Hindlimb muscle (tissue), 1 donor: ENCODE measurements at regions not wholly inside any gene's neighbourhood (a gene's known extent, or its start where the extent isn't known, plus 50 kb on each side); places are given as distances from the start of the nearest gene placed in this dataset.

Experiments used
- DNase-seq: peaks from one replicate; pipeline ENCODE4 v3.0.0-alpha.2; 2013

GRCh38 chr11:128069665-128070064 is 517.7 kb downstream of the ETS1 start:
- DNase-seq, result no peak

- DNase-seq, result no peak
Measured at GRCh38 chr11:128067780-128068179, 519.6 kb downstream of the ETS1 start.

GRCh38 chr11:128066399-128066798 is 521.0 kb downstream of the ETS1 start:
- DNase-seq, result no peak

- DNase-seq, result no peak
Measured at GRCh38 chr11:128061281-128061871, 526.0 kb downstream of the ETS1 start.

DNA sequence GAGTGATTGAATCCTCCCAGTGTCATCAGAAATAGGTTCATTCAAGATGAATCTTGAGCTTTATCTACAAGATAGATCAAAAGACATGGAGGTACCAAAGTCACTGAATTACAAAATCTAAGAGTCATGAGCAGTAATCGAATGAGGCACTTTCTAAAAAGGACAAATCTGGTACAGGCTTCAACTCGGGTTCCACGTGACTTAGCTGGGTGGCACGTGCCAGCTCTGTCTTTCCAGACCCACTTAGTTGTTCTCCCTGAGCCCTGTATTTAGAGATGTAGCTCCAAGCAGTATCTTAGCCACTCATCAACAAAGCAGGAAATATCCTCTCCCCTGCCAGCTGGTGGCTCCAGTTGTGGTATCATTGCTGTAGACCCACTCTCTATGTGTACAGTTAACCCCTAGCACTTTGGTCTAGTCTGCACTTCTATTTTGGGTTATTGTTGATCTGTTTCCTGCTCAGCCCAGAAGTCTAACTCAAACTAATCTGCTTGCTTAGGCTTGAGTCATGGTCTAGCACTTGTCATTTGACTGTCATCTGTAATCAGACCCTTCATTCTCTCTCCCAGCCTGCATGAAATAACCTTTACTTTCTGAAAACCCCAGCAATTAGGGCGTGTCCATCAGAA is 528.7 kb downstream of the ETS1 start:
- no peak for DNase-seq

GRCh38 chr11:128057786-128058395 is 529.5 kb downstream of the ETS1 start:
- DNase-seq, result no peak

DNA sequence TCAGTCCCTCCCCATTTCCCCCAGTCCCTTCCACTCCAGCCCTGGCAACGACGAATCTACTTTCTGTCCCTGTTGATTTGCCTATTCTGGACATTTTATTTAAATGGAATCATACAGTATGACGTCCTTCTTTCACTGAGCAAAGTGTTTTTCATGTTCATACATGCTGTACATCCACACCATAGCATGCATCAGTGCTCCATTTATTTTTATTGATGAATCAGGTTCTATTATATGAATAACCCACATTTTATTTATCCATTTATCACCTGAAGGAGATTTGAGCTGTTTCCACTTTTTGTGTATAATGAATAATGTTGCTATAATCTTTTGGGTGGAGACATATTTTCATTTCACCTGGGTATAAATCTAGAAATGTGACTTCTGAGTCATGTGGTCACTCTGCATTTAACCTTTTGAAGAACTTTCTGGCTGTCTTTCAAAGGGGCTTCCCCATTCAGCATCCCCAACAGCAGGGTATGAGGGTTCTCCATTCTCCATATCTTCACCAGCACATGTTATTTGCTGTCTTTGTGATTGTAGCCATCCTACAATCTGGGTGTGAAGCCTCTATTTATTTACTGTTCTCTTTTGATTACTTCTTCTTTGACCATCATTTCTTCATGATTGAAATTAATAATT is 531.7 kb downstream of the ETS1 start:
- DNase-seq, result no peak

DNA sequence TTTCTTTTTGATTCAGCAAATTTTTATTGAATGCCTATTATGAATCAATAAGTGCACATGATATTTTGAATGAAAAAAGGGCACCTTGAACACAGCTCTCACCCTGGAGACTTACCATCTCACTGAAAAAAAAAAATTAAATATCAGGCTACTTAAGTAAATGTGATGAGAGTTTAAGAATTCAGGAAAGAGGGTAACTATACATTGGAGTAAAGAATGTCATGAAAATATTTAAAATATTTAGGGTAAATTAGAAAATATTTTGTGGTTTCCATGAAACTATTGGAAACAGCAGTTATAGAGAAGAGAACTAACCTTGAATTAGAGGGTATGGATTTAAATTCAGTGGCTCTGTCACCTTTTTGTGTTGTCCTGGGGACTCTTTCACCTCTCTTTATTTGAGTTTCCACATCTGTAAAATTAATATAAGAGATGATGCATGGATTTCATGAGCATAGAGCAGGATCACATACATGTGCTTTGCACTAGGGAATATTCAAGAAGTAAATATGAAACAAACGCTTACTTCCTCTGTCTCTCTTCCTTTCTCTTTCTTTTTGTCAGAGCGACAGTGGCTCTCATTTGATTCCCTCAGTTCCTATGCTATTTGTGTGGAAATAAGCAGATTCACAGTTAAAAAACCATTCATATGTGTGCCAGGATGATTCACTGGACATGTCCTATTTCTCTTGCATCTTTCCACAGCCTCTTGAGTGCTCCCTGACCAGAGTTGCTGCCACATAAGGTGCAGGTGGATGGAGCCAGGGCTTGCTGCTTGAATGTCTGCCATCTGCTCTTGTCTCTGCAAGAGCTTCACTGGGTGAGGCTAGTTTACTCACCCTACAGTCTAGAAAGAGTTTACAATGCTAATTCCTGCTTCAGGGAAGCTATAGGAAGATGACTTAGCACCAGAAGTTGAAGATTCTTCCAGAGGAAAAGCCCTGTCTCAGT is 533.1 kb downstream of the ETS1 start:
- DNase-seq, result no peak

DNA sequence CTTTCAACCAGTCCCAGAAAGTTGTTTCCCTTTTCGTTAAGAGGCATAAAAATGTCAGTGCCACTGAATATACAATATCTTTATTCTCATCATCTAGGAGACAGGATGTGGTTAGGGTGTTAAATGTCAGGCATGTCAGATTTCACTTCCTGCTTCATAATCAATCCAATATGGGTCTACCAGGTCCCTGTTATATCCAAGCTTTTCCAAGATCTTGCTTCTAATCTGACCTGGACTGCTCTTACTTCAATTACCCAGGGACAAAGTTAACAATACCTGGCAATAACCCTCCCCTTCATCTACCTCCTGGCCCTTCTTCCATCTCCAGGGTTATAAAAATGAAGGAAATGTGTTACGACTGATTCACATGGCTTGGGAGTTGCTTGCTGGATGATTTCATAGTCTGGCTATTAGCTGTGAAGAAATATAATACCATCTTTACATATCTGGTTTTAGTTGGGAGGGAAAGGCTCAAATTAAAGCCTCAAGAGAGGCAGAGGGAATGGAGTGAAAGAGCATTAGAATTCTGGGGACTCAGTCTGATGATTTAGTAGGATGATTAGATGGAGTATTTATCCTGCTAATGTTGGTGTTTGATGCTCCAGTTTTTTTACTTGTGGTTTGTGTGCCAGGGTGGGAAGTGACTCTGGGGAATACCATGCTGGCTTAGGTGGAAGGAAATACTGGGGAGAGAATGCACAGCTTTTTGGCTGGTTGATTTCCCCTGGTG is 534.3 kb downstream of the ETS1 start:
- DNase-seq, result no peak

DNA sequence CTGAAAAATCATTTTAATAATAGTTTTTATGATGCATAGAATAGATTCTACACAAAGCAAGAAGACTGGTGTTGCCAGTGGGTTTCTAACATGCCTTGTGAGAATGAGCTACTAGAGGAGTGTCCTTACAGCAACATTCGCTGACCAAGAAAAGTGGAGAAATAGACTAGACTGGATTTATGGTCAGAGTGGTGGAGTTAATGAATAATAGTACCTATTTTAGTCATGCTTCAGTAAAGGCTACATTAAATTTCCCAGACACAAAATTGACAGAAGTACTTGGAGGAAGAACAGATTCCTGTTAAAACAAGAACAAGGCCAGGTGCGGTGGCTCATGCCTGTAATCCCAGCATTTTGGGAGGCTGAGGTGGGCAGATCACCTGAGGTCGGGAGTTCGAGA is 539.2 kb downstream of the ETS1 start:
- DNase-seq, result no peak

GRCh38 chr11:128047026-128047425 is 540.3 kb downstream of the ETS1 start:
- DNase-seq, result no peak

DNA sequence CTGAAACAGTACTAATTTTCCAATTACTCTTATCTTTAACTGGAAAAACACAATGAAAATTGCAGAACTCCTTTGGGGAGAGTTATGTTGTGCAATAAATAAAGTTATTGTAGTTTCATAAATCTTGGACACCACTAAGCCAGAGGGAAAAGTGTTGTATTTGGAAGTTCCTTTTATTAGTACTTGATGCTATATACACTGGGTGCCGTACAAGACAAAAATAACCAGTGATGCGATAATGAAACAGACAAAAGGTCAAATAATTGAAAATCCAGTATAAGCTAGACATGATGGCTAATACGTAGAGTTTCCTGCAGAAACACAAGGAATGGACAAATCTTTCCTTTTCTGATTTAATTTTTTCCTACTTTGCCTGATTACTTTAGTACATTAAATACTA is 541.1 kb downstream of the ETS1 start:
- DNase-seq, result no peak

- DNase-seq, result no peak
Measured at GRCh38 chr11:128045094-128045725, 542.1 kb downstream of the ETS1 start.

DNA sequence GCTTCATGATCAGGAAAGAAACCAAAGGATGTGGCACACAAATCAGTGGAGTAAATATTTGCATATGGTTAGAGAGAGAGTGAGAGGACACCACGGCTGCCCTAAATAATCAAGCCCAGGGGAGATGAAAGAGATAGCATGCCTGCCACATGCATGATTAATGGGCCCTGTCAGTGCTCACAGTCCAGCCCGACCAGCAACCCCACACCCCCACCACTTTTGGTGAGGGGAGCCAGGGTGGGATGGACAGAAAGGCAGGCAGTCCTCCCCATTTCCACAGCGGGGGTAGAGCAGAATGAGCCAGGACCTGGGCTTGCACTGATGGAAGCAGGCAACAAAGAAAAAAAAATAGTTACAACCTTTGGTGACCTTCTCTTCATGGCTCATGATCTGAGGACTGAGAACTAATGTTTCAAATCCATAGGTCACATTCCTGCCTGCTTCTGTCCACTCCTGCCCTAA is 545.0 kb downstream of the ETS1 start:
- no peak for DNase-seq

GRCh38 chr11:128040603-128041002 is 546.8 kb downstream of the ETS1 start:
- DNase-seq, result no peak

GRCh38 chr11:128039140-128040021 is 548.0 kb downstream of the ETS1 start:
- no peak for DNase-seq

DNA sequence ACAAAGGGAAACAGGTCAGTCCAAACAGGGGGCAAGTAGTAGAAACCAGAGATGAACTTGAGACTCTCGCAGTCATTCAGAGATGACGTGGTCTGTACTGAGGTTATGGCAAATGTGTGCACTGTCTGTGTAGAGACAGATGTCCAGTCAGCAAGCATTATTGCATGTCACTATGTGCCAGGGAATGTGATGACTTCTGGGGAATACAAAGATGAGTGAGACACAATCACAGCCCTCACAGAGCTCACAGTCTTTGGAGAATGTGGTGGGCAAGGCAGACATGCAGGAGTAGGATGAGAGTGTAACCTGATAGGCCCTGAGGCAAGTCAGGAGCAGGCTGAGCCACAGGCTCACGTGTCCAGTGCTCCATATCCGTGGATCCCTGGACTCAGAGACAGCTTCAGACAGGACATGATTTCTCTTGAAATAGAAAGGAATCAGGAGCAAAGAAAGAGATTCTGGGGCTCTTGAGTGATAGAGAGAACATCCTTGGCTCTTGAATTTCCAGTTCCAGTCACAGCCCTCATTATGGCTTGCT is 550.7 kb downstream of the ETS1 start:
- no peak for DNase-seq

DNA sequence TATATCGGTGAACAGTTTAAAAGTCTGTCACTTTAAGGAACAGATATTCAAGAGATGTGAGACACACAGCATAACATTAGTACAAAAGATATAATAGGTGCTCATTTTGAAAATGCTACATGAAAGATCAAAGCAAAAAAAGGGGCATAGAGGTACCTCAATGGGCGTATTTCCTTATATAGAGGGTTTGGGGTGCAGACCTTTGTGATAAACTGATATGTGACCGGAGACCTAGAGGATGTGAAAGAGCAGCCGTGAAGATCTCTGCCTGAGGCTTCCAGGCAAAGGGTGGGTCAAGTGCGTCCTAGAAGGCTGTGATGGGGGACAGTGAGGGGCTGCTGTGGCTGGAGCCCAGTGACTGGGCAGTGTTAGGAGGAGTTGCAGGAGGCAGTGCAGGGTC is 551.4 kb downstream of the ETS1 start:
- no peak for DNase-seq

DNA sequence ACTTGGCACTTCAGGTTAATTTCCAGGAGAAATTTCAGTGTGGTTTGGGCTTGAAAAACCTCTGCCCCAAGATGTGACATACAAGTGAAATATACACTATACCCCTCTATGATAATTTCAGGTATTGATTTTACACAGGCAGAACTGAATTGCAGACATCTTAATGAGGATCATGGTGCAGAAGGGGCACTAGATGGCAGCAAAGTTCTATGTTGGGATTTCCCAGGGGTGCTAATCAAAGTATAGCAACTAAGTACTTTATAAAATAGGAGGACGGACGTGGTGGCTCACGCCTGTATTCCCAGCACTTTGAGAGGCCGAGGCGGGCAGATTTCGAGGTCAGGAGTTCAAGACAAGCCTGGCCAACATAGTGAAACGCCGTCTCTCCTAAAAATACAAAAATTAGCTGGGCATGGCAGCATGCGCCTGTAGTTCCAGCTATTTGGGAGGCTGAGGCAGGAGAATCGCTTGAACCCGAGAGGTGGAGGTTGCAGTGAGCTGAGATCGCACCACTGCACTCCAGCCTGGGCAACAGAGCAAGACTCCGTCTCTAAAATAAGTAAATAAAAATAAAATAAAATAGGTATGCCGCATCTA is 555.7 kb downstream of the ETS1 start:
- peak; percentile 58 for DNase-seq
